Fibroblast of skin of right biceps (primary cell): ENCODE measurements at regions not wholly inside any gene's neighbourhood (a gene's known extent, or its start where the extent isn't known, plus 50 kb on each side); places are given as distances from the start of the nearest gene placed in this dataset.

ENCODE experiments used
- DNase-seq: peaks from one replicate; pipeline ENCODE4 v3.0.0-alpha.2; 2013

DNA sequence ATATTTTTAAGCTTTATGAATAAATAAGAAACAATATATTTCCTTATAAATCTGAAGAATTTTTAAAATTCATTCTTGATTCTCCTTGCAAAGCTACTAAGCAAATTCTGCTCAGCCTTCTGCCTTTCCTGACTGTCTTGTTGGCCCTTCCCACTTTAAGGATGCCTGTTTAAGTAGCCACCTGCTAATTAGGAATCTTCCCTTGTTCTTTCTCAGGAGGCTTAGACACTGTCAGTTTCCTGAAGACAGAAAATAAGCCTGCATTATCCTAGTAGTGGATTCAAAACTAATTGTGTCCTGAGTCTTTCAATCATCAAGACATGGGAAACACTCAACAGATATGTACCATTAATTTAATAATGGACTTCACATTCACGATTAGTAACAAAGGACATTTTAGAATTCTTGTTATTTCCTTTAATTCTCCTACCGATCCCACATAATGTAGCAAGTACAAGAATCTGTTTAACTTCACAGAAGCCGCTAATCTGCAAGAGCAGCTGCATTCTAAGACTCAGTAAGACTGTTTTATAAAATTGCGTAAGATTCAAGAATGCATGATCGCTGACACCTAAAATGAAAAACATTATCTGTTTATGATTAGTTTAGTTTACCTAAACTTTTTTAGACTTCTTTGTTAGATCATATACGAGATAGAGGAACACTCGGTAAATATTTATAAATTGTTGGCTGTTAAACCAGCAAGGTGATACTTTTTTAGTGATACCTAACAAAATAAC is 445.4 kb upstream of the DSEL start:
- DNase-seq = no peak

DNA sequence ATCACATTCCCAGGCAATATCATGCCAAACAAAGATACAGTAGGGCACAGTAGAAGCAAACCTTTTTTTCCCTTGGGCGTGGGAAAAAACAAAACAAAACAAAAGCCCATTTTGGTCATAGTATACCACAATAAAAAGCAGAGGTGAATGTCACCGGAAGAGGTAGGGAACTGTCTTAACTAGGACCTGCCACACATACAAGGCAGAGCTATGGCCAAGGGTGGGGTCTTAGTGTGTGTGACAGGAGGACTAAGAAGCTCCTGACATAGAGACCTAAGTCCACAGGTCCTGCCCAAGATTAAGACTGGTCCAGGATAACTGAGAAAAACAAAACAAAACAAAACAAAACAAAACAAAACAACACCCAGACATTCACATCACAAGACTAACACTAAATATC is 441.2 kb upstream of the DSEL start:
- no peak for DNase-seq

DNA sequence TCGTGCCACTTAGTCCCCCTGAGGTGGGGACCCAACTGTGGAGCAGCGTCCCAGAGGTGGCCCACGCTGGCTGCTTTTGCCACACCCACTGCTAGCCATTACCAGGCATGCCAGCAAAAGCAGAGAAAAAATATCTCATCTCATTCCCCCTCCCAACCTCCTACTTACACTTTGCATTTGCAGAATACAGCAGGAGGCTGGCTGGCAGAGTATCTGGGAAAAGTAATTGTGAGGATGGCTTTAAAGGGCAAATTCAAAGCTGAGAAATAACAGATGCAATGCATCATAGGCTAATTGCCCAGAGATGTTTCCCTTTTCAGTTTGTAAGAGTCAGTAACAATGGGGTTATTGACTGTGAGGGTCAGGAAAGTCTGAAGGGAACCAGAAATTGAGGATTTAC is 438.1 kb upstream of the DSEL start:
- DNase-seq = no peak

DNA sequence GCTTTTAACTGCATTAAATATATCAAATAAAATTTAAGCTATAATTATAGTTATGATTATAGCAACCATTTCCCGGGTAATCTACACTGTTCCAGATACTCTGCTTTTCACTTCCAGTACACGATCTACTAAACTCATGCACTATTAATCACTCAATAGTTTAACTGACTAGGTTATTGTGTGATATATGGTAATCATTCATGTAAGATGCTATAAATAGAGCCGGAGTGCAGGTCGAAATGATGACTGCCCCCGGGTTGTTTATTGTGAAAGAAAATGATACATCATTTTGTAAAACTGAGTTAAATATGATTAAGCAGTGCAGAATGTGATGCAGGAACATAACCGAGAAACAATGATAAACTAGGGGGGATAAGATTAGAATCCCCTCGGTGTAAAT is 434.6 kb upstream of the DSEL start:
- DNase-seq = peak; percentile 3

DNA sequence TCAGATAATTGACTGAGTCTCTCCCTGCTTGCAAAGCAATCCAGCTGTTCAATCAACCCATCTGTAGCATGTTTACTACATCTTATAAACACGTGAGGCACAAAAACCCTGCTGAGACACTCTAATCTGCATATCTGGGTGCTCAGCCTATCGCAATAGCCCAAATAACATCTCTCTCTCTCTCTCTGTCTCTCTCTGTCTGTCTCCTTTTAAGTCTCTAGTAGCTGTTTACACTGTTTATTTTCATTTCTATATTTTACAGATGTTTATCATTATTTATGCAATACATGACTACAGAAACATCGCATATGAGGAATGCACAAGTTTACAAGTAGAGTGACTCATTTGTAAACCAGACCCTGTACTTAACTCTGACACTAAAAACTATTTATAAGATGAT is 422.1 kb upstream of the DSEL start:
- peak; percentile 20 for DNase-seq

DNA sequence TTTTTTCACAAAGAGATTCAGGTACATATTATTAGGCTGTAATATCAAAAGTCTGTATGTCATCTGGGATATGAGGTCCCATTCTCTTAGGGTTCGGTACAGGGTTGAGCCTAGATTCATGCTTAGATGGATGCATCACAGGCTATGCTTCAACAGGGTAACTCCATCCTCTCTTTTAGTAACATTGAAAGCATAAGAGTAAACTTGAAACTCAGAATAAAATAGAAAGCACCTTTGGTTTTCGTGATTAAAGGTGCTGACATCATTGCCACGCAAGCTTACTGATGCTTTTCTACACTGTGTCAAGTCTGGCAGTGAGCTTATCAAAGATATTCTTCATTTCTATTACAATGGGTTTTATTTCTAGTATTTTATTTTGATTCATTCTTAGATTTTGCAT is 419.1 kb upstream of the DSEL start:
- no peak for DNase-seq

DNA sequence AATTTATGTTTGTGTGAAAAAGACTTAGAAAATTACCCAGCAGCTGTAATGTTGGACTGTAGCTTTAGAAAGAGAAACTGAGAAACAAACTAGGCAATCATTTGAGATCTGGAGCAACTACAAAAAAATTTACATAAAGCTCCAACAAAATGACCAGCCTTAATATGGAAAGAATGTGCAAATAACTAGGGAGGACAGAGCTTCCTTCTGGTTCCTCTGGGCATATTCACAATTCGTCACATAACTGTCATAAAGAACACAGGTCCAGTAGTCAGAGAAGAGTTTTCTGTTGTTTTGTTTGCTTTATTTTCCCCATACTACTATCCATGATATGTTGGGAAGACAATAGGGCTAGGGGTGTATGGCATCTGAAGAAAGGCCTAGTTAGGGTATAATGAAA is 416.8 kb upstream of the DSEL start:
- DNase-seq = no peak

DNA sequence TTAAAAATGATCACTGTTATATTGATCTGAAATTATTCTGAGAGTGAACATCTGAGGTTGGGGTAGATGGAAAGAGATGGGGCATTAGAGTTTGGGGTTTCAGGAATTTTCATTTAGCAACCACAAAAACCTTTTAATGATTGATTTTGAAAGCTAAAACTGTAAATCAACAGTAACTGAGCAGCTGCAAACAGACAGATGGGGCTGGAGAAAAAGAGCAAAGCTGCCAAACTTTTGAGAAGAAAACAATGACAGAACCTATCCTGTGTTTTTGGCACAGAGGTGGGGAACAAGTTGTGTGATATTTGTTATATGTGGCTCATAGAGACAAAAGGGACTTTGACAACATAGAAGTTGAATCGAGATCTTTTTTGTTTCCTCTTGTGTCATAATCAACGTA is 415.8 kb upstream of the DSEL start:
- DNase-seq = peak; percentile 12

DNA sequence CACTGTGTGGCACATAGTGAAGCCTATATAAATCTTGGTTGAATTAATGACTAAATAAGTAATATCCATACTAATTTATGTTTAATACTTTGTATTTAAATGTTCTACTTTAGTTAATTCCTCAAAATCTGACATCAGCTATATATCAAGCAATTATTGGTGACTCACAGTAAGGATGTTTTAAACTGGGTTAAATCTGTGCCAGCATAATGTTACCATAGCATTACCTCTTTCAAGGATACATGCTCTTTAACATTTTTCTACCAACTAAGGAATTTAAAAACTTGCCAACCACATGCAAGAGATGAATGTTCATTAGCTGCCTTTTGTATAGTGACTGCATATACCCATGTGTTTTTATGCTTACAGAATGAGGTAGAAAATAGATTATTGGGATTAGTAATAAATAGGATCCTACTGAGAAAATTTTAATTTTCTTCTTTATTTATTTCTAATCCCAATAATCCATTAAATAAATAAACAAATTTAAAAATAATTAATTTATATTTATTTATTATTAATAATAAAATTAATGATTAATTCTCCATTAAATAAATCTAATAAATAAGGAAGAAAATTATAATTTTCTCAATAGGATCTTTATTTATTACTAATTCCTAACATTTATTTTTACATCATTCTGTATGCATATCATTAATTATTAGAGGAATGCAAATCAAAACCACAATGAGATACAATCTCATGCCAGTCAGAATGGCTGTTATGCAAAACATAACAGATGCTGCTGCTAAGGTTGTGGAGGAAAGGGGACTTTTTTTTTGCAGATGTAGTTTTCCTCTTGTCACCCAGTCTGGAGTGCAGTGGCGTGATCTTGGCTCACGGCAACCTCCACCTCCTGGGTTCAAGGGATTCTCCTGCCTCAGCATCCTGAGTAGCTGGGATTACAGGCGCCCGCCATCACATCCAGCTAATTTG is 410.7 kb upstream of the DSEL start:
- peak; percentile 38 for DNase-seq

DNA sequence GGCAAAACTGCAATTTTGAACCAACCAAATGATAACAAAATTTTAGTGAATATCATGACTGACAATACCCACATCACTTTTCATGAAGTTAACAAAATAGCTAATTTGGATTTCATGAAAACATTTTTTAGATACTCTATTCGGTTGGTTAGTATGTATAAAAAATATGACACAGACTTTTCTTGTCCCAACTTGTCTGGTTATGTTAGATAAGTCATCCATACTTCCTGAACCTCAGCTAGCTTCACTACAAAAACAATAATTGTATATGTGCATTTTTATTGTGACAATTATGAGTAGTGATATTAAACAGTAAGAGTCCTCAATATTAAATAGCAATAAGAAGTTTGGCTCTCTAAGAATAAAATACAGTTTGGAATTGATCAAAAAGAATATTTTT is 408.1 kb upstream of the DSEL start:
- DNase-seq = no peak

DNA sequence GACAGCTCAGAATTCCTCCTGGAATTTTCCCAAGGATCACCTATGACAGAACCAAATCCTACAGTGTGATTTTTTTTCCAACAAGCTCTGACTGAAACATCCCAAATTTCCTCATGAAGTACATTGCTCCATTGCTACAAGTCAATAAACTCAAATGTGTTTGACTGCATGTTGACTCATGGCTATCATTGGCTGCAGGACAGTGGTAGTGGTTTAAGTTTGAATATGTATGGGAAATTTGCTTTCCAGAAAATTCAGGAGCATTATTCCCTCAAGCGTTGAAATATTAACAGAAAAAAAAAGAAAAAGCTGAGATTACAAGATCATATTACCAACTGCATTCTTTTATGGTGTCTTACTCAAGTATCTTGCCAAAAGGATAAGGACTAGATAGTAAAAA is 402.8 kb upstream of the DSEL start:
- DNase-seq = no peak

DNA sequence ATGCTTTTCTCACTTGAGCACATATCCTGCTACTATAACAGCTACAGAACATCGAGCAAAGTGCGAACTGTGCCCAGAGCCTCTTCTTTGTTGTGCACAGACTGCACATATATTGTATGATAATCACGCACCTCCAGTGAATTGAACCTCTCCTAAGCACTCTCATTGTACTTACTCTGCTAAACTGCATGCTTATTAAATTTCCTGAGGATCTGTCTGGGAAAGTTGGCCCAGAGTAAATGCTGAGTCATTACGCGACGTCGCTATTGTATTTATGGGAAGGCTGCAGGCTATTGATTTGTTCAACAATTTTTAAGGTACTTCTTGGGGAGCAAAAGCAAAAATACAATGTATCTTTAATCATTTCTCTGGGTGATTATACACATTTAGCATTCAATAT is 399.6 kb upstream of the DSEL start:
- no peak for DNase-seq

DNA sequence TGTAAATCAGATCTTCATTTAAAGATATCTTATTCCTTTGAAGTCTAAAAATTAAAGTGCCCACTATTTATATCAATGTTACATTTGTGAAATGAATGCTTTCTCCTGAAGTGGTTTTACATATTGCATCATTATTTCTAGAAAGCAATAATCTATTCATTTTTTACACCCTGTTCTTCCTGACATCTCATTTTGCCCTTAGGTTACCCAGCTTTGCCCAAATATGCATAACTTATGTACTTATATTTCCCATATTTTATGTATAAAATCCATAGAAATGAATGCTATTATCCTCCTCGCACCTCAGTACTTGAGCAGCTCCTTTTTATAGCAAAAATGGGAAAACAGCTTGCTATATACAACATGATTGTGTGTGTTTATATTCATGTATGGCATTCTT is 396.5 kb upstream of the DSEL start:
- no peak for DNase-seq

DNA sequence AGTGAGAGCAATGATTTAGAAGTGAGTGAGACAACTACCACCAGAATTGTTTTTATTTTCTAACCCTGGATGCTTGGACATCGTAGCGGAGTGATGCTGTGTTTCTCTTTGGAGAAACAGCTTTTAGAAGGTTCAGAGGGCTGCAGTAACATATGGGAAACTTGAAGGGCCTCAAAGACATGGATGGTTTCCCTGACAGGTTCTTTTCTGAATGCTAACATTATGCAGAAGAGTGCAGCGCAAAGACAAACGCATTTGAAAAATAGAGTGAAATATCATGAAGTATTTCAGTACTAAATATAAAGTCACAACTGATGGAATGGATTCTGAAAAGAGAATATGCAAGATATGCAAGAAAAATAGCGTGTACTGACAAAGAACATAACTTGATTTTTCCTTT is 385.1 kb upstream of the DSEL start:
- DNase-seq = no peak

DNA sequence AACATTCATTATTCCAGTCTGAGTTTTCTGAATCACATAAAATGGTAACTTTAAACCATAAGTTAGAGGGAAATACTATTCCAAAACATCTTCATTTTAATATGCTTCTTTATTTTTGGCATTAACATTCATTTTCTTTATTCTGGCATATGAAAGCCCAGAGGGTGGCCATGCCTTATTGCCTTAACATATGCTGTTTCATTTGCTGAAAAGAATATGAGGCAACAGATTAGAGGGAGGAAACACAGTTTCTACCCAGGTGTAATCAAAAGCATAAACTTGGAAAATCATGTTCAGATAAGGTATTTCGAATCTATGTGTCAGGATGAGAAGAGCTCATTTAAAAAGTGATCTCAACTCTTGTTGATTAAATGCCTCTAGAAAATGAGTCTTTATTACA is 379.9 kb upstream of the DSEL start:
- no peak for DNase-seq

DNA sequence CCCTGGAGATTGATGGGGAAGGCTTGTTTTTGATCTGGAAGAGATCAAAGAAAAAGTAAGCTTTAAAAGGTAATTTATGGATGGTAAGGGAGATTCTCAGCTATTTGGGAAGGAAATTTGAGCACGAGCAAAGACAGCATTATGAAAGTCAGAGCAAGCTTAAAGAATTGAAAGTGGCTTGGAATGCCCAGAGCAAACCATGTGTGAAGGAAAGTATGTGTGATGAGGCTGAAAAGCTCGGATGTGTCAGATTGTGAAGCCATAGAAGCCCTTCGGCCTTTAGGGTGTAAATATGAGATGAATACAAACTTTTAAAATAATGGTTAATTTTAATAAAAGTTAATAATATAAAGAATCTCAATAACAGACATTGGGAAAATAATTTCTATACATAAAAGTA is 377.4 kb upstream of the DSEL start:
- DNase-seq = peak; percentile 10

DNA sequence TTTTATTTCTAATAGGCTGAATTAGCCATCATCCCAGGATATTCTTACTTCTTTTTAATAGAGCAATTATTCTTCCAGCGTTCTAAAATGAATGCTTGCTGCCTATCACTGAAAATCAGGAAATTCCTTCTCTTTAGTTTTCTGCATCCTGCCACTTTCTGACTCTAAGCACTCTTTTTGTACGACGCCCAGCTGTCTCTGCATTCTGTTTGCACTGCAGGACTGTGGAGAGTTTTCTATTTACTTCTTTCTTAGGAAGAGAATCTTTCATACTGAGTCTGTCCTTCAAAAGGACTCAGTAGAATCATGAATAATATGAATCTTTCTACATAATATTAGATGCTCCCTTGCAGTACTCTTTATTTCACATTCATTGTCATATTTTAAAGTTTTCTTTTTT is 360.4 kb upstream of the DSEL start:
- no peak for DNase-seq

DNA sequence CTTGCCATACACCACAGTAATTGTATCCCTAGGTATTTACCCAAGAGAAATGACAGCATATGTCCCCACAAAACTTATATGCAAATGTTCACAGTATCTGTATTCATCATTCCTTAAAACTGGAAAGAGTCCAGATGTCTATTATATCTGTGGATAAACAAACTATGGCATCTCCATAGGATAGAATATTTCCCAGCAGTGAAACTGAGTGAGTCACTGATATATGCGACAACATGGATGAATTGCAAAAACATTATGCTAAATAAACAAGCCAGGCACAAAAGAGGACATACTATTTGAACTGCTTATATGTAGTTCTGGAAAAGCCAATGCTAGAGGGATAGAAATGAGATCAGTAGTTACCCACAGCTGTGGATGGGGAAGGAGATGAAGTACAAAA is 359.4 kb upstream of the DSEL start:
- peak; percentile 59 for DNase-seq

DNA sequence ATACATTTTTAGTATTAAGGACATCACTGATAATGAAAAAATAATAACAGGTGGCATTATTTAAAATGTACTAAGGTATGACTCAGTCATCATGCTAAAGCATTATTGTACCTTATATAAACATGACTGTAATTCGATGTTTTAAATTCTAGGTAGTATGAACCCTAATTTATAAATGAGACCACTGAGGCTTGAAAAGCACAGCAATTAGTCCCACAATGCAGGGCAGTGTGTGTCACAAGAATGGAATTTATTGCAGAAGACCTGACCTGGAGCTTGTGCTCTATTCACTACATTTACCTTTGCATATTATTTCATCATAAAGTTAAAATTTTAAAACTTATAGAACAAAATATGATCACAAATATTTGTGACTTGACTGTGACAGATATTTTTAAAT is 358.5 kb upstream of the DSEL start:
- DNase-seq = no peak

DNA sequence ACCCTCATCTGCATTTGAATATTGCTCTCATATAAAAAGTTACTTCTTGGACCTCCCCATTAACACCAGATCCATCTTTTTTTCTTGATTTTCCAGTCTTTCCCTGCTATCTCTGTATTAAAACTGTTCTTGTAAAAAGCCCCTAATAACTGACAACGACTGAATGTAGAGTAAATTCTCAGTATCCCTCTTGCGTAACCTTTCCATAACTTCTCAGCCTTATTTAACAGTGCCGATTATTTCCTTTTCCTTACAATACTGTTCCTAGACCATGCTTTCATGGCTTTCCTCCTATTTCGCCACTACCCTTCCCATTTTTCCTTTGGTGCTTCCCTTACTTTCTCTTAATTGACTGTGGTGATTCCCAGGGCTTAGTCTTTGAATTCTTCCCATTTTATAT is 348.9 kb upstream of the DSEL start:
- no peak for DNase-seq

DNA sequence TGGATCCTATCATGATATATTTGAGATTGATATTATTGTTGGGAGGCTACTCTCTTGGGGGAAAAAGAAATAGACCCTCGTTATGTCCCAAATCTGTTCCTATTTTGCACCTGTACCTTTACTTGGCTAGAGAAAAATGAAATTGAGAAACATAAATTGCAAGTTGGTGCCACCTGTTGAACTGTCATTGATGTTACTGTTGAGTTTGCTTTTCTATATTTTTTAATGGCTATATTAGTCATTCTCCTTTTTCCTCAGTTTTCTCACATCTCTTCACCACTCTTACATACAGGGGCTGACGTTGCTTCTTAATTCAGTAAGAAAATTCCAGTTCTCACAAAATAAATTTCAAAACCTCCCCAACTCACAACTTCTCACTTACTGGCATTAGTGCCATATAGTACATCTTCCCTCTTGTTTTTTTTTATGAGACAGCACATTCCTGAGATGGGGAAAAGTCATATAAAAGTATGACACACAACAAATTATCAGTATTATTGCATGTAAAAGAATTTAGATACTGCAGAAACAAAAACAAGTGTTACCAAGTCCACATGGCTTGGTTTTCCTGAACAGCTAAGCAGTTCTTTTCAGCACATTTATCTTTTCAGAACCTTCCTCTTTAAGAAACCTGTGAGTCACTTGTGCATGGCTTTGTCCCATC is 348.3 kb upstream of the DSEL start:
- peak; percentile 94 for DNase-seq

DNA sequence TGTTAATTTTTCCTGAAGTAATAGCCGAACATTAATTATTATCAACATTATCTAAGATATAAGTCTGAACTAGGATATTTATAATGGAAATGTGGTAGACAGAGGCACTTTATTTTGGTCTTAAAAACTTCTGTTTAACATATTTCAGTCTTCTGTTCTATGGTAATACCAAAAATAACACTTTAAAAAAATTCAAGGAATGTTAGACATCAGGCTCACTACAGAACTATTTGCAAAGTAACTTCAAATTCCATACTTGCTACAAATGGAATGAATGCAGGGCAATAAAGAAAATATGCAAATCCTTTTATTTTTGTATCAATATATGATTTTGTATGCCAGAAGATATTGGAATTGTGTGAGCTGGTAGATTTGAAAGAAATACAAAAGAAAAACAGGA is 345.5 kb upstream of the DSEL start:
- peak; percentile 68 for DNase-seq

DNA sequence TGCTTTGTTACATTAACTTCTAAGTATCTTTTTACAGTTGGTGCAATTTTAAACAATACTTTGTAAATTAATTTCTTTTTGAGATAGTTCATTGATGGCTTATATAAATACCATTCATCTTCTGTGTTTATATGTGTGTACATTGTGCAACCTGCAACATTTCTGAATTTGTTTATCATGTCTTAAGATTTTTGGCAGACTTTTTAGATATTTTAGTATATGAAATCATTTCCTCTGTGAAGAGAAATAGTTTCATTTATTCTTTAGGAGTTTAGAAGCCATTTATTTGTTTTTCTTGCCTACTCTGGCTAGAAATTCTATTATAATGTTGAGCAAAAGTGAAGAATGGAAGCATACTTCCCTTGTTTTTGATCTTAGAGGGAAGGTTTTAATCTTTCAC is 337.8 kb upstream of the DSEL start:
- no peak for DNase-seq
